ENCODE measurements at regions not wholly inside any gene's neighbourhood (a gene's known extent, or its start where the extent isn't known, plus 50 kb on each side); places are given as distances from the start of the nearest gene placed in this dataset.
"Not testable (repeated sequence)": the region's sequence is repeated elsewhere in the genome, so short reads cannot be mapped to it uniquely, and the experiment has no call there.

DNA sequence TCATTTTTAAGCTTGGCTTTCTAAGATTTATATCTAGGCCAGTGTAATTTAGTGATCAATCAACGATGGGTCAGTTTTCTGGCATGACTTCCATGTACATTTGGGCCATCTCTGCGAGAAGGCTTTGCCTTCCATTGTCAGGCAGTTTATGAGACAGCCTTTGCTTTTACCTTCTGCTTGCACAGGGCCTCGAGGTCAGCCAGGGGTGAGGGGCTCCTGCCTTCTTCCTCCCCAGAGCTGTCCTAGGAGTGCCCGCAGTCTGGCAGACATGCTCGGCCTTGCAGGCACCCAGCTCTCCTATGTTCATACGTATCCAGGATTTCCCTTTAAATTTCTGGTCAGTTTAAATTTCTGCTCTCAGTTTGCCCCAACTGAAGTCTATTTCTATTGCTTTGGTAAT, 367.2 kb downstream of the SMOC2 start:
- H3K4me3 Mint-ChIP-seq: no peak overlapping the region
- no peak for TF ChIP-seq CTCF (IDR thresholded peaks at IDR 0.05; ENCODE audit: unreplicated experiment)
- peaks cover 8% of the 10 kb centered on the region for H3K4me1 Mint-ChIP-seq
- H3K27me3 Mint-ChIP-seq (ENCODE audit: low read depth): no peaks in the 10 kb centered on the region
- DNase-seq (ENCODE audit: low spot score in 2 of 2, unreplicated experiment in 2 of 2): no peak
- H3K9me3 Mint-ChIP-seq: peaks cover 6% of the 10 kb centered on the region
- H3K27ac Mint-ChIP-seq: no peak overlapping the region
- H3K36me3 Mint-ChIP-seq: no peaks in the 10 kb centered on the region

GRCh38 chr6:168804331-168804730, 363.3 kb downstream of the SMOC2 start:
- Mint-ChIP-seq H3K36me3 (no peaks in the 10 kb centered on the region), H3K9me3 (peaks cover 15% of the 10 kb centered on the region), H3K4me3 (no peak overlapping the region), H3K4me1 (peaks cover 10% of the 10 kb centered on the region), H3K27ac (no peak overlapping the region), H3K27me3 (ENCODE audit: low read depth) (no peaks in the 10 kb centered on the region)
- no peak for TF ChIP-seq CTCF (IDR thresholded peaks at IDR 0.05; ENCODE audit: unreplicated experiment)
- no peak for DNase-seq (ENCODE audit: low spot score in 2 of 2, unreplicated experiment in 2 of 2)

GRCh38 chr6:168803874-168804273, 362.9 kb downstream of the SMOC2 start:
- no peak overlapping the region for H3K4me3 Mint-ChIP-seq
- H3K36me3 Mint-ChIP-seq: no peaks in the 10 kb centered on the region
- H3K27me3 Mint-ChIP-seq (ENCODE audit: low read depth): no peaks in the 10 kb centered on the region
- peaks cover 13% of the 10 kb centered on the region for H3K4me1 Mint-ChIP-seq
- TF ChIP-seq CTCF (IDR thresholded peaks at IDR 0.05; ENCODE audit: unreplicated experiment): no peak
- H3K27ac Mint-ChIP-seq: no peak overlapping the region
- peaks cover 15% of the 10 kb centered on the region for H3K9me3 Mint-ChIP-seq
- no peak for DNase-seq (ENCODE audit: low spot score in 2 of 2, unreplicated experiment in 2 of 2)

GRCh38 chr6:168799067-168799466, 358.1 kb downstream of the SMOC2 start:
- H3K9me3 Mint-ChIP-seq: peaks cover 10% of the 10 kb centered on the region
- no peak for TF ChIP-seq CTCF (IDR thresholded peaks at IDR 0.05; ENCODE audit: unreplicated experiment)
- H3K36me3 Mint-ChIP-seq: no peaks in the 10 kb centered on the region
- no peaks in the 10 kb centered on the region for H3K27me3 Mint-ChIP-seq (ENCODE audit: low read depth)
- H3K27ac Mint-ChIP-seq: no peak overlapping the region
- H3K4me3 Mint-ChIP-seq: no peak overlapping the region
- peaks cover 6% of the 10 kb centered on the region for H3K4me1 Mint-ChIP-seq
- no peak for DNase-seq (ENCODE audit: low spot score in 2 of 2, unreplicated experiment in 2 of 2)

- peaks cover 6% of the 10 kb centered on the region for H3K4me1 Mint-ChIP-seq
- H3K27me3 Mint-ChIP-seq (ENCODE audit: low read depth): no peaks in the 10 kb centered on the region
- TF ChIP-seq CTCF (IDR thresholded peaks at IDR 0.05; ENCODE audit: unreplicated experiment): no peak
Measured at GRCh38 chr6:168796106-168796505, 355.1 kb downstream of the SMOC2 start.

DNA sequence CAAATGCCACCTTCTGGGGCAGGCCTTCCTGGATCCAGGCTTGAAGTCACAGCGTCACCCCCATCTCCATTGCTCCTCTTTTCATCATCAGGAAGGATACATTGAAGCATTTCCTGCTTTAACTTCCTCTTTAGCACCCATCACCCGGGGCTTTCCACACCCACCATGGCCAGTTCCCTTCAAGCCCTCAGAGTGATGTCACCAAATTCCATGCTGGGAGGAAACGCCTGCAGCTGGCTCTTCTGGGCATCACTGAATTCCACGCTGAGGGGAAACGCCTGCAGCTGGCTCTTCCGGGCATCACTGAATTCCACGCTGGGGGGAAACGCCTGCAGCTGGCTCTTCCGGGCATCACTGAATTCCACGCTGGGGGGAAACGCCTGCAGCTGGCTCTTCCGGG, 354.6 kb downstream of the SMOC2 start:
- not testable (repeated sequence) for H3K27ac Mint-ChIP-seq; H3K9me3 Mint-ChIP-seq; H3K27me3 Mint-ChIP-seq (ENCODE audit: low read depth); DNase-seq (ENCODE audit: low spot score in 2 of 2, unreplicated experiment in 2 of 2); H3K36me3 Mint-ChIP-seq; H3K4me1 Mint-ChIP-seq; H3K4me3 Mint-ChIP-seq

More at GRCh38 chr6:168796106-168796505, 355.1 kb downstream of the SMOC2 start:
- Mint-ChIP-seq H3K27ac (no peak overlapping the region), H3K4me3 (no peak overlapping the region), H3K36me3 (no peaks in the 10 kb centered on the region), H3K9me3 (peaks cover 4% of the 10 kb centered on the region)
- no peak for DNase-seq (ENCODE audit: low spot score in 2 of 2, unreplicated experiment in 2 of 2)
